Epithelial cell of proximal tubule (primary cell): ENCODE measurements at regions not wholly inside any gene's neighbourhood (a gene's known extent, or its start where the extent isn't known, plus 50 kb on each side); places are given as distances from the start of the nearest gene placed in this dataset.

Experiments
- DNase-seq: peaks from one replicate; pipeline ENCODE4 v3.0.0-alpha.2; 2011; ENCODE audit warnings: low read depth
- H3K4me3 ChIP-seq: 2 replicates; pipeline ENCODE4 v1.5.1; 2011; ENCODE audit warnings: low read depth, mild to moderate bottlenecking, low read length
- TF ChIP-seq, protein P1 (sequence below): conservative IDR thresholded peaks from 2 replicates; pipeline ENCODE4 v1.5.1; 2012; ENCODE audit warnings: low read depth, mild to moderate bottlenecking, low read length

GRCh38 chr10:100679327-100679726 is 66.1 kb upstream of the PAX2 start:
- no peak overlapping the region for H3K4me3 ChIP-seq
- DNase-seq, result no peak
- TF ChIP-seq, protein P1, sequence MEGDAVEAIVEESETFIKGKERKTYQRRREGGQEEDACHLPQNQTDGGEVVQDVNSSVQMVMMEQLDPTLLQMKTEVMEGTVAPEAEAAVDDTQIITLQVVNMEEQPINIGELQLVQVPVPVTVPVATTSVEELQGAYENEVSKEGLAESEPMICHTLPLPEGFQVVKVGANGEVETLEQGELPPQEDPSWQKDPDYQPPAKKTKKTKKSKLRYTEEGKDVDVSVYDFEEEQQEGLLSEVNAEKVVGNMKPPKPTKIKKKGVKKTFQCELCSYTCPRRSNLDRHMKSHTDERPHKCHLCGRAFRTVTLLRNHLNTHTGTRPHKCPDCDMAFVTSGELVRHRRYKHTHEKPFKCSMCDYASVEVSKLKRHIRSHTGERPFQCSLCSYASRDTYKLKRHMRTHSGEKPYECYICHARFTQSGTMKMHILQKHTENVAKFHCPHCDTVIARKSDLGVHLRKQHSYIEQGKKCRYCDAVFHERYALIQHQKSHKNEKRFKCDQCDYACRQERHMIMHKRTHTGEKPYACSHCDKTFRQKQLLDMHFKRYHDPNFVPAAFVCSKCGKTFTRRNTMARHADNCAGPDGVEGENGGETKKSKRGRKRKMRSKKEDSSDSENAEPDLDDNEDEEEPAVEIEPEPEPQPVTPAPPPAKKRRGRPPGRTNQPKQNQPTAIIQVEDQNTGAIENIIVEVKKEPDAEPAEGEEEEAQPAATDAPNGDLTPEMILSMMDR, result no peak

DNA sequence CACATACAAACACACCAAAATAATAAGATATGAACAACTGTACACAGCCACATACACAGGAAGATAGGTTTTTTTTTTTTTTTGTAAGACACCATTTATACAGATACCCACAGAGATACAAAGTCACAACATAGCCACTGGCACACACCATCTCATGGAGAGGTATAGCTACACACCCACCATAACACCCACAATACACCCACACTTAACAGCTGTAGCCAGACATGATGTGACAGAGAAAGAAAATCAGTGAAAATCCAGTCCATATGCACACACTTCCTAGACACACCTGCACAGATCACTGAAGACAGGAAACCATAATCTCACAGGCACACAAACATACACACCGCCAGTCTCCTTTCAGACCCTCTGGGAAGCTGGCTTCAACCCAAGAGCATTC is 62.4 kb upstream of the PAX2 start:
- TF ChIP-seq, protein P1, result no peak
- DNase-seq, result no peak
- no peak overlapping the region for H3K4me3 ChIP-seq

DNA sequence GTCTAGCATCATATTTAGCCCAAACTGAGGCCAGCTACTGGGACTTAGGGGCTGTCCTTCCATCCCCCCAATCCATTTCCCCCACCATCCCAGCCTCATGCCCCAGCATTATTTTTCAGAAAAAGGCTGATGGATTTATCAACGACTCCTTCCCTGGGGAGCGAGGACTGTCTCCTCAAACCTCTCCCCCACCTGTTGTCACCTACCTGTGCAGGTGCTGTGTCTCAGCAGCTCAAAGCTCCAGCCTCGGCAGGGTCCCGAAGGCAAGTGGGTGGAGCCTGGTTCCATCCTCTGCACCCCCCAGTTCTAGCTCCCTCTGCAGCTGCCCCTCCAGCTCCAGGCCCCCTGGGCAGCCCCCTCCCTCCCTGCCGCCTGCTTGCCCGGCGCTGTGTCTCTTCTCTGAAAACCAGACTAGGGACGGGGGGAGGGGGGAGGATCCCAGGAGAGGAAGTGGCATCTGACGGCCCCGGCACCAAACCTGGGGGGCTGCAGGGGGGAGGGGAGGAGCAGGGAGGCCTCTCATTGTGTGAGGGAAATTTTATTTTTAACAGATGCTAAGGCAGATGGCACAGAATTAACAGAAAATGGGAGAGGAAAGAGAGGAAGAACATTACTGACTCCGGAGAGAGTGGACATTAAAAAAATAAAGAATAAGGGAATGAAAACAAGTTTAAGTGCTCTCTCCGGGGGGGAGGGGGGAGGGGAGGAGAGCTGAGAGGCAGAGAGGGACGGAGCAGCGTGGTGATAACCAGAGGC is 61.7 kb upstream of the PAX2 start:
- H3K4me3 ChIP-seq, result no peak overlapping the region

GRCh38 chr10:100684688-100685235 is 60.6 kb upstream of the PAX2 start:
- TF ChIP-seq, protein P1, result no peak
- no peak for DNase-seq

More for the DNA sequence above, 61.7 kb upstream of the PAX2 start:
- DNase-seq, result no peak
- TF ChIP-seq, protein P1, result no peak

DNA sequence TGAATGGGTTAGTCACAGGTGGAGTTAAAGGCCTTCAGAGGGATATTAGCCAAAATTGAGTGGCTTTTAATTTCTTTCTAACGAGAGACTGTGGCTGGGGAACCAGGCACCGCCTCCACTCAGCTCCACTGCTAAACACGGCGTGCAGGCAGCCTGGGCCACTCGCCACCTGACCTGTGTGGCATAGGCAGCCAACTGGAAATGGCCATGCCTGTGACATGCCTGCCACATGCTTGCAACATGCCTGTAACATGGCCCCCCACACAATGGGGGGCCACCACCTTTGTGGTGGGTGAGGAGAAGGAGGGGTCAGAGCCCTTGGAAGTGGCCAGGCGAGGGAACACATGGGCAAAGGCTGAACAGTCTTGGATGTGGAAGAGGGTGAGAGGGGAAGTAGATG is 60.1 kb upstream of the PAX2 start:
- TF ChIP-seq, protein P1, result no peak
- no peak for DNase-seq

More at GRCh38 chr10:100684688-100685235, 60.6 kb upstream of the PAX2 start:
- H3K4me3 ChIP-seq, result no peak overlapping the region

DNA sequence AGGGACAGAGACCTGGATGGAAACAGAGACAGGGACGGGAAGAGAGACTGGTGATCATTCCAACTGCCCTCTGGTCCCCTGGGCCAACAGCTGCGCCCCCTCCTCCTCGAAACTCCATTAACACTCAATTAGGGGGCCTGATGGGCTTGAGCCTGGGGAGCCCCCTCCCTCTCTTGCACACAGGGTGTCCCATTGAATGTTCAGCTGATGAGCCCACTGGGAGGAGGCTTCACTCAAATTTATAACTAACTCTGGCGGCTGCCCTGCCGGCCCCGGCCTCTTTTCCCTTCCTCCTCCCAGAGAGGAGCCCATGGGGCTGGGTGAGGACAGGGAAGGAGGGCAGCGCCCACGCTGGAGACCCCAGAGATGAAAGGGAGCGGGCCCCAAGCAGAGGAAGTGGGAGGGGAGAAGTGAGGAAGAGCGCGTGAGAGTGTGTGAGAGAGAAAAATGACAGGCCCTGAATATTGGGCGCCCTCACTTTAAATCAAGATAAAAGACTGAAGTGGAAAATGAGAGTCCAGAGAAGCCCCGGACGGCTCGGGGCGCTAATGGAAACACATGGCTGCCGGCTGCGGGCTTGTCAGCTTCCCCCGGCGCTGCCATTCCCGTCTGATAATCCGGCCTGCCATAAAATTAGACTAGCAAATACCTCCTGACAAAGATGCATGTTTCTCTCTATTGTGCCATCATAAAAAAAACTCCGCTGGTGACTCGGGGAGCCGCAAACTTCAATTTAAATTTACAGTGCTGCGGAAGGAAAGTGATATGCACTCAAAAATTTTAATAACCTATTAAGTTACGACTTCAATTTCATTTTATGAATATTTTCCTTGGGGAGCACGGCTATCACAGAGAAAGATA is 58.0 kb upstream of the PAX2 start:
- no peak for DNase-seq
- TF ChIP-seq, protein P1, result no peak
- no peak overlapping the region for H3K4me3 ChIP-seq

More for the DNA sequence above, 60.1 kb upstream of the PAX2 start:
- no peak overlapping the region for H3K4me3 ChIP-seq
